K562 (cell line): ENCODE measurements at regions not wholly inside any gene's neighbourhood (a gene's known extent, or its start where the extent isn't known, plus 50 kb on each side); places are given as distances from the start of the nearest gene placed in this dataset.

Source experiments
- ATF2 ChIP-seq: sonication (generic); formaldehyde crosslinking; IDR thresholded peaks from 2 replicates; pipeline ENCODE4 v1.8.1; 2022; ENCODE audit warnings: missing genetic modification reagents
- C11orf30 ChIP-seq: fragments of 450-650 bp; IDR thresholded peaks from 2 replicates; pipeline ENCODE4 v1.6.1; 2016; ENCODE audit warnings: low read depth, mild to moderate bottlenecking
- HCFC1 ChIP-seq: IDR thresholded peaks from 2 replicates; pipeline ENCODE4 v1.6.1; 2012; ENCODE audit warnings: low read depth, low read length, improper control_type of control experiment
- POLR2AphosphoS5 ChIP-seq: IDR thresholded peaks from 2 replicates; pipeline ENCODE4 v1.6.1; 2011; ENCODE audit warnings: mild to moderate bottlenecking, low read depth, low read length, moderate library complexity; ENCODE audit not compliant: control insufficient read depth, insufficient read depth
- TAF9B ChIP-seq: fragments of 450-650 bp; IDR thresholded peaks from 2 replicates; pipeline ENCODE4 v1.6.1; 2018; ENCODE audit warnings: mild to moderate bottlenecking; ENCODE audit not compliant: partially characterized antibody

DNA sequence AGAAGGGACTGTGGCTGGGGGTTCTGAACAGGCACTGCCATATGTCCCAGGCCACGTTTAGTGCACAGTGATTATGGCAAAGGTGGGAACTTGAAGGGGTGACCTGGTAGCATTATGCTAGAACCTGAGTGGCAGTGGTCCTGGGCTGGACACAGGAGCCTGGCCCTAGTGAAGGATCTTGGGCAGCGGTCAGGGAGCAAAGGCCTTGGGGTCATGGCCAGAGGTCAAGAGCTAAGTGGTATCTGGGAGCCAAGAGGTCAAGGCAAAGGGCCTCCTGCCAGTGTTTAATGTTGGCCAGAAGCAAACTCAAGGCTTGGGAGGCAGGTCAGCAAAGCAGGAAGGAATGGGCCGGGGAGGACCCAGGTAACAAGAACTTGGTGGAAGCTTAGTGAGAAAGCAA is 254.5 kb downstream of the CDH26 start:
- no peak for TF ChIP-seq HCFC1
- TF ChIP-seq ATF2 (CRISPR knock-in tag), result no peak
- TF ChIP-seq C11orf30, result no peak
- TF ChIP-seq TAF9B, result no peak
- TF ChIP-seq POLR2AphosphoS5, result no peak
